GM12873 (cell line): ENCODE measurements at regions not wholly inside any gene's neighbourhood (a gene's known extent, or its start where the extent isn't known, plus 50 kb on each side); places are given as distances from the start of the nearest gene placed in this dataset.

ENCODE experiments used
- CTCF ChIP-seq: IDR thresholded peaks from 2 replicates; pipeline ENCODE4 v1.5.1; 2012; ENCODE audit warnings: low read depth, mild to moderate bottlenecking, moderate library complexity, low read length, control low read depth; ENCODE audit not compliant: insufficient read depth; ENCODE audit errors: missing control alignments

- no peak for TF ChIP-seq CTCF
Measured at GRCh38 chrX:151821226-151821625, 86.7 kb downstream of the CNGA2 start.

DNA sequence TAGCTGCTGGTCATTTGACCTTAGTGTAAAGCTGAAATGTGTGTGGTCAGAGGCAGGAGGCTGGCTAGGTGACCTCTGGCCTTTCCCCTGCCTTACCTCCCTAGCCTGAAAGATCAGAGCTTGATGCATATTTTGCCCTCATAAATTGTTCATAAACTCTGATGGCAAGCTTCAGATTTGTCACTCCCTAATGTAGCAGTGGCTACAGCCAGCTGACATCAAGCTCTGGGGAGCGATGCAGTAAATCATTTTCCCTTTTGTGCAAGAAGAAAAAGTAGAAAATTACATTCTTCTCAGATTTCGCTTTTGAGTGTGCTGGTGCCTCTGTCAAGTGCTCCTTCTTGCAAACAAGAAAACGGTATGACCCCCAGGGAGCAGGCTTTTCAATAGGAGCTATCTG is 87.7 kb upstream of the MAGEA4 start:
- TF ChIP-seq CTCF = no peak

DNA sequence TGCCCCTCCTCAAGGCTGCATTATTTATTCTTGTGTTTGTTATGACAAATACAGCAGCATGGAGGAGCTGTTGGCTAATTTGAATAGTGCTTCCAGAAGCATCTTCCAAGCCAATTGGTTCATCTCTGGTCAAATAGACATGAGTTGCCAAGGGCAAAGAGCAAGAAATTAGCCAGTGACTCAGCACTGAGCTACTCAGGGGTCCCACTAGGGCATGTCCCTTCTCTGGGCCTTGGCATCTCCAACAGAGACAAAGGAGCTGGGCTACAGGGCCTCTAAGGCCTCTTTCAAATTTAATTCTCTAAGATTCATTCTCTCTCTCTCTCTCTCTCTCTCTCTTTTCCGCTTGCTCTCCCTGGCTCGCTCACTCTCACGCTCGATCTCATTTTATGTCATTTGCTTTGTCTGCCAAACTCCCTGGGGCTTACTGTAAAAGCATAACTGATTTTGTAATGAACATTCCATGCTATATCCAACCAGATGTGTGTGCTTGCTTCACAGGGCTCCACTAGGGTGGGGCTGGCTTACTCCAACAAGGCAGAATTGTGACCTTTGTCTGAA is 86.7 kb upstream of the MAGEA4 start:
- TF ChIP-seq CTCF = no peak

GRCh38 chrX:151828439-151829080 is 84.1 kb upstream of the MAGEA4 start:
- no peak for TF ChIP-seq CTCF

- no peak for TF ChIP-seq CTCF
Measured at GRCh38 chrX:151830911-151831310, 81.8 kb upstream of the MAGEA4 start.

GRCh38 chrX:151852294-151852693 is 60.4 kb upstream of the MAGEA4 start:
- TF ChIP-seq CTCF = peak; percentile 30

DNA sequence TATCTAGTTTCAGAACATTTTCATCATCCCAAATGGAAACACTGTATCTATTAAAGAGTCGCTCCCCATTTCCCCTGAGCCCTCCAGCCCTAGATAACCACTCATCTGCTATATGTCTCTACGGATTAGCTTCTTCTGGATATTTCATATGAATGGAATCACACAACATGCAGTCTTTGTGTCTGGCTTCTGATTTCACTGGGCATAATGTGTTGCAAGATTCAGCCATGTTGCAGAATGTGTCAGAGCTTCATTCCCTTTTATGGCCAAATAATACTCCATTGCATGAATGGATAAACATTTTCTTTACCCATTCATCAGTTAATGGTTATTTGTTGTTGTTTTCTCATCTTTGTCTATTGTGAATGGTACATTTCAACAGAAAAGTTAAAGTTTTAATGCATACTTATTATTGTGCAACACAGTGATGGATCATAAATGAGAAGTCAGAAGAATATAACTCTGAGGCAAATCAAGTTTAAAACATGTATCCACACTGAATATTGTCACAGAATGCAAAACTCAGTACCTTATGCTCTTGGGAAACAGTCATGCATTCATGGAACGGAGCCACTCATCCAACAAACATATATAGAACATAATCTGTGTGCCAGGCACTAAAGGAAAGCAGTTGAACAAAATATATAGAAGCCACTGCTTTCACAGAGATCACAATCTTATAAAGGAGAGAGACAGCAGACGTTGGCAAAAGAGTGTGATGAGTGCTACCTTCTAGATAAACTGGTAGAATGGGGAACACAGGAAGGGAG is 57.8 kb upstream of the MAGEA4 start:
- TF ChIP-seq CTCF = no peak
